Endothelial cell of umbilical vein (primary cell): ENCODE measurements at regions not wholly inside any gene's neighbourhood (a gene's known extent, or its start where the extent isn't known, plus 50 kb on each side); places are given as distances from the start of the nearest gene placed in this dataset.

Experiments
- BruUV-seq: library from RNA; stranded (reverse); fragments of 400-500 nt; replicated peaks from 2 replicates; lab custom pipeline; 2021; lab: Mats Ljungman, UMichigan
- CTCF ChIA-PET: fragments of 300-600, 350-600 bp; sonication (Branson Sonifier 250); formaldehyde crosslinking; loops from one replicate; lab custom pipeline; 2021; ENCODE audit warnings: antibody characterized with exemption, inconsistent platforms; lab: Charles Lee
- POLR2A ChIA-PET: fragments of 300-600, 350-600 bp; sonication (Branson Sonifier 250); formaldehyde crosslinking; loops from one replicate; lab custom pipeline; 2021; ENCODE audit warnings: antibody characterized with exemption, inconsistent platforms; lab: Charles Lee
- DNase-seq: peaks from one replicate; pipeline ENCODE4 v3.0.0-alpha.2; 2011; ENCODE audit warnings: low read depth, low spot score
- FAIRE-seq: peaks from 2 replicates; lab custom pipeline; 2011; peaks lifted over from hg19 to GRCh38; lab: Jason Lieb, UNC
- H2AFZ ChIP-seq: 2 replicates; pipeline ENCODE4 v1.6.0; 2012; ENCODE audit warnings: low read depth, low read length, control low read depth, inconsistent platforms
- H3K27ac ChIP-seq: 2 replicates; pipeline ENCODE4 v1.5.1; 2011; ENCODE audit warnings: low read depth, mild to moderate bottlenecking, control low read depth, low read length, moderate library complexity; ENCODE audit not compliant: insufficient read depth
- H3K27me3 ChIP-seq, 2 experiments: 2 replicates each; pipeline versions ENCODE4 v1.6.0 to v1.6.1; 2011; ENCODE audit warnings: low read length in 2 of 2, mixed read lengths in 1 of 2; ENCODE audit not compliant: control insufficient read depth in 2 of 2, insufficient read depth in 2 of 2
- H3K36me3 ChIP-seq, 2 experiments: 2 replicates in 1 of 2; 3 replicates in 1 of 2; pipeline ENCODE4 v1.5.1; 2011; ENCODE audit warnings: low read length in 2 of 2, mild to moderate bottlenecking in 1 of 2, moderate library complexity in 1 of 2; ENCODE audit not compliant: control insufficient read depth in 2 of 2, insufficient read depth in 2 of 2; ENCODE audit errors: extremely low read depth in 1 of 2
- H3K4me1 ChIP-seq: 3 replicates; pipeline ENCODE4 v1.5.1; 2011; ENCODE audit warnings: mild to moderate bottlenecking, low read length; ENCODE audit not compliant: control insufficient read depth, insufficient read depth; ENCODE audit errors: extremely low read depth
- H3K4me2 ChIP-seq: 2 replicates; pipeline ENCODE4 v1.6.1; 2011; ENCODE audit warnings: low read length, control low read depth, mixed read lengths; ENCODE audit not compliant: insufficient read depth
- H3K4me3 ChIP-seq, 3 experiments: fragments of 200-600 bp in 1 of 3; sonication (generic), shearing (Covaris generic) in 1 of 3; replicated peaks in 1 of 3; 2 replicates each; pipeline ENCODE4 v1.5.1; 2011 to 2016; ENCODE audit warnings: control low read depth in 3 of 3, low read length in 3 of 3, mild to moderate bottlenecking in 2 of 3, inconsistent platforms in 1 of 3, low read depth in 1 of 3, moderate library complexity in 1 of 3; ENCODE audit not compliant: insufficient read depth in 1 of 3
- H3K79me2 ChIP-seq: 2 replicates; pipeline ENCODE4 v1.6.0; 2012; ENCODE audit warnings: low read length, inconsistent platforms; ENCODE audit not compliant: control insufficient read depth, insufficient read depth
- H3K9ac ChIP-seq: replicated peaks from 2 replicates; pipeline ENCODE3; 2011; ENCODE audit warnings: low read length, control low read depth; ENCODE audit not compliant: insufficient read depth; ENCODE audit errors: extremely low read depth
- H3K9me1 ChIP-seq: replicated peaks from 3 replicates; pipeline ENCODE4 v1.6.0; 2011; ENCODE audit warnings: mild to moderate bottlenecking, low read length; ENCODE audit not compliant: control insufficient read depth, insufficient read depth; ENCODE audit errors: extremely low read depth
- H3K9me3 ChIP-seq: replicated peaks from 2 replicates; pipeline ENCODE4 v1.5.1; 2012; ENCODE audit warnings: low read length, inconsistent platforms; ENCODE audit not compliant: control insufficient read depth, insufficient read depth
- H4K20me1 ChIP-seq: replicated peaks from 2 replicates; pipeline ENCODE3; 2011; ENCODE audit warnings: mild to moderate bottlenecking, low read length; ENCODE audit not compliant: control insufficient read depth, insufficient read depth; ENCODE audit errors: extremely low read depth
- EZH2 ChIP-seq: IDR thresholded peaks from 2 replicates; pipeline ENCODE4 v1.6.1; 2012; ENCODE audit warnings: borderline replicate concordance, low read depth, mild to moderate bottlenecking, moderate library complexity, low read length, inconsistent platforms; ENCODE audit not compliant: severe bottlenecking
- FOS ChIP-seq: IDR thresholded peaks from 2 replicates; pipeline ENCODE4 v1.6.1; 2011; ENCODE audit warnings: mild to moderate bottlenecking, low read length, moderate library complexity, borderline replicate concordance; ENCODE audit not compliant: insufficient read depth
- GATA2 ChIP-seq: IDR thresholded peaks from 2 replicates; pipeline ENCODE4 v1.7.0; 2011; ENCODE audit warnings: low read depth, mild to moderate bottlenecking, moderate library complexity, mixed read lengths, low read length; ENCODE audit not compliant: insufficient read length, insufficient read depth
- JUN ChIP-seq: IDR thresholded peaks from 2 replicates; pipeline ENCODE4 v1.6.1; 2011; ENCODE audit warnings: borderline replicate concordance, low read depth; ENCODE audit not compliant: insufficient read length, insufficient read depth
- MYC ChIP-seq: IDR thresholded peaks from one replicate; pipeline ENCODE4 v1.6.1; 2011; ENCODE audit warnings: mild to moderate bottlenecking, low read depth, low read length
- POLR2A ChIP-seq: IDR thresholded peaks from 2 replicates; pipeline ENCODE4 v1.6.1; 2012; ENCODE audit warnings: low read depth, mild to moderate bottlenecking, control low read depth, low read length
- POLR2AphosphoS5 ChIP-seq: IDR thresholded peaks from 2 replicates; pipeline ENCODE4 v1.6.1; 2012; ENCODE audit warnings: low read depth, mild to moderate bottlenecking, control low read depth, low read length, moderate library complexity; ENCODE audit not compliant: insufficient read depth
- dilution Hi-C: fragments of 300-500 bp; cut with MboI; formaldehyde crosslinking; loops from one replicate; pipeline ENCODE4 v1.15.0; 2019; ENCODE audit warnings: low sequenced_read_pairs; ENCODE audit not compliant: extremely low pct_ligation_motif_present
- intact Hi-C: fragments of 100-400 bp; cut with micrococcal nuclease; formaldehyde crosslinking; loops from one replicate; pipeline ENCODE4 v1.10.0; 2022
- TF ChIP-seq, protein P1 (sequence below), 2 donors: IDR thresholded peaks; 1 replicate in 1 of 2; 2 replicates in 1 of 2; pipeline ENCODE4 v1.5.1; 2011; ENCODE audit warnings: low read length in 2 of 2, mild to moderate bottlenecking in 2 of 2, moderate library complexity in 2 of 2, control low read depth in 1 of 2, inconsistent platforms in 1 of 2, low read depth in 1 of 2; ENCODE audit not compliant: insufficient read depth in 1 of 2; ENCODE audit errors: extremely low read depth in 1 of 2
- TF ChIP-seq, protein P2 (sequence below): IDR thresholded peaks from 2 replicates; pipeline ENCODE4 v1.6.1; 2011; ENCODE audit not compliant: insufficient read depth, insufficient read length

DNA sequence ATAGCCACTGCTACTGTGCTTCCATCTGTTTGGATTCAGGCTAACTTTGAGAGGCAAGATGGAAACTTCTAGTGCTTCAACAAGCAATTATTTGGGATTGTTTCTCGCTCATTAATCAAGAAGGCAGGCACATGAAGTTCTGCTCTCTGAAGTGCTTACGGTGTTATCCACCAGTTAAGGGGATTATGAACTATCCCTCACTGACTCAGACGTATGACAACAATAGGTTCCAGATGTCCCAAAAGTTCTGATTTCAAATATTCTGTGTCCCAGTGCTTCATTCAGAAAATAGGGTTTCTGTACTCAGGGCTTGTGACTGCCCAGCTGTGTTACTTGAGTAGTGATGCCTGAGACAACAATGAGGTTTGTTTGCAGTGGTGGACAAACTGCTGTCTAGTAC is 81.0 kb downstream of the HACD1 start:
- H3K9me3 ChIP-seq: no peaks in the 10 kb centered on the region
- no TSS peak for BruUV-seq
- no peaks in the 10 kb centered on the region for H3K27me3 ChIP-seq
- H3K4me2 ChIP-seq: no peak overlapping the region
- H3K9ac ChIP-seq: no peak overlapping the region
- DNase-seq: no peak
- H3K27ac ChIP-seq: no peak overlapping the region
- no peak for FAIRE-seq
- dilution Hi-C loops: no loop called here
- no peaks in the 10 kb centered on the region for H3K79me2 ChIP-seq
- no peak overlapping the region for H3K4me3 ChIP-seq
- POLR2A ChIA-PET: no interaction called here
- intact Hi-C loops: no loop called here
- no peaks in the 10 kb centered on the region for H3K9me1 ChIP-seq
- H3K36me3 ChIP-seq: no peaks in the 10 kb centered on the region
- TF ChIP-seq FOS (no peak), POLR2AphosphoS5 (no peak), JUN (no peak), MYC (no peak), GATA2 (no peak), POLR2A (no peak), EZH2 (no peak)
- TF ChIP-seq, protein P1, sequence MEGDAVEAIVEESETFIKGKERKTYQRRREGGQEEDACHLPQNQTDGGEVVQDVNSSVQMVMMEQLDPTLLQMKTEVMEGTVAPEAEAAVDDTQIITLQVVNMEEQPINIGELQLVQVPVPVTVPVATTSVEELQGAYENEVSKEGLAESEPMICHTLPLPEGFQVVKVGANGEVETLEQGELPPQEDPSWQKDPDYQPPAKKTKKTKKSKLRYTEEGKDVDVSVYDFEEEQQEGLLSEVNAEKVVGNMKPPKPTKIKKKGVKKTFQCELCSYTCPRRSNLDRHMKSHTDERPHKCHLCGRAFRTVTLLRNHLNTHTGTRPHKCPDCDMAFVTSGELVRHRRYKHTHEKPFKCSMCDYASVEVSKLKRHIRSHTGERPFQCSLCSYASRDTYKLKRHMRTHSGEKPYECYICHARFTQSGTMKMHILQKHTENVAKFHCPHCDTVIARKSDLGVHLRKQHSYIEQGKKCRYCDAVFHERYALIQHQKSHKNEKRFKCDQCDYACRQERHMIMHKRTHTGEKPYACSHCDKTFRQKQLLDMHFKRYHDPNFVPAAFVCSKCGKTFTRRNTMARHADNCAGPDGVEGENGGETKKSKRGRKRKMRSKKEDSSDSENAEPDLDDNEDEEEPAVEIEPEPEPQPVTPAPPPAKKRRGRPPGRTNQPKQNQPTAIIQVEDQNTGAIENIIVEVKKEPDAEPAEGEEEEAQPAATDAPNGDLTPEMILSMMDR (IDR thresholded peaks at IDR 0.05; ENCODE audit: extremely low read depth in 1 of 2, insufficient read depth in 1 of 2, low read depth in 1 of 2, low read length in 2 of 2): no peak
- TF ChIP-seq, protein P2, sequence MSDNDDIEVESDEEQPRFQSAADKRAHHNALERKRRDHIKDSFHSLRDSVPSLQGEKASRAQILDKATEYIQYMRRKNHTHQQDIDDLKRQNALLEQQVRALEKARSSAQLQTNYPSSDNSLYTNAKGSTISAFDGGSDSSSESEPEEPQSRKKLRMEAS: no peak
- CTCF ChIA-PET: interaction anchor here (0.9 kb wide), 1 partner anchor 9 kb away, joined by 3 read pairs; no protein-coding TSS in a partner anchor
- H4K20me1 ChIP-seq: no peaks in the 10 kb centered on the region
- H3K4me1 ChIP-seq: no peaks in the 10 kb centered on the region
- no peak overlapping the region for H2AFZ ChIP-seq
